OCI-LY3 (cell line): ENCODE measurements at regions not wholly inside any gene's neighbourhood (a gene's known extent, or its start where the extent isn't known, plus 50 kb on each side); places are given as distances from the start of the nearest gene placed in this dataset.
"Not testable (repeated sequence)": the region's sequence is repeated elsewhere in the genome, so short reads cannot be mapped to it uniquely, and the experiment has no call there.

Experiments
- CTCF ChIP-seq: fragments of 200-600, 300-600 bp; sonication (generic); IDR thresholded peaks from 2 replicates; pipeline ENCODE4 v1.5.1; 2014; ENCODE audit warnings: antibody characterized with exemption, low read length, low read depth
- EZH2phosphoT487 ChIP-seq: fragments of 200-600 bp; shearing (Covaris generic); IDR thresholded peaks from 2 replicates; pipeline ENCODE4 v1.6.1; 2018; ENCODE audit warnings: antibody characterized with exemption, mixed run types, low read depth

DNA sequence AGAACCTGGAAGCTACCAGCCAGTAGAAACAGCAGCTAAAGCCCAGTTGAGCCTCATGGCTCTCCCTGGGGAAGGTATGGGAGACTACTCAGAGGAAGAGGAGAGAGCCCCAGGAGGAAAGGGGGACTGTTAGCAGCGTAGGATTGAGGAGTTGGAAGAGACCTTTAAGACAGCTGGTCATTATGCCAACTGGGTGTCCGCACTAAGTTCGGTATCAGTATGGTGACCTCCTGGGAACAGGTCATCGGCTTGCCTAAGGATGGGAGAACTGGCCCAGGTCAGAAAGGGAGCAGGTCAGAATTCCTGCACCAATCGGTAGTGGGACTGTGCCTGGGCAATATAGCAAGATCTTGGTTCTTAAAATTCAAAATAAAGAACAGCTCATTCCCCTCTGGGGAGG lies 158.4 kb downstream of the GOLGA6L4 start:
- TF ChIP-seq CTCF, EZH2phosphoT487: not testable (repeated sequence)
